Peyer's patch (tissue), 4 donors: ENCODE measurements at regions not wholly inside any gene's neighbourhood (a gene's known extent, or its start where the extent isn't known, plus 50 kb on each side); places are given as distances from the start of the nearest gene placed in this dataset.

Experiments used
- DNase-seq, 3 donors: peaks; one replicate each; pipeline ENCODE4 v3.0.0-alpha.2; 2017 to 2019
- H3K27ac ChIP-seq, 4 donors: fragments of 200-600 bp; sonication (generic); one replicate each; pipeline ENCODE4 v1.5.1; 2016 to 2019
- H3K27me3 ChIP-seq, 2 donors: fragments of 200-600 bp; sonication (generic); one replicate each; pipeline ENCODE4 v1.5.1; 2019
- H3K36me3 ChIP-seq, 3 donors: fragments of 200-600 bp; sonication (generic); one replicate each; pipeline ENCODE4 v1.5.1; 2016 to 2019
- H3K4me1 ChIP-seq, 4 donors: fragments of 200-600 bp; sonication (generic); one replicate each; pipeline ENCODE4 v1.5.1; 2016 to 2019
- H3K4me3 ChIP-seq, 4 donors: fragments of 200-600 bp; sonication (generic); 1 replicate in 3 of 4; 2 replicates in 1 of 4; pipeline ENCODE4 v1.5.1; 2016 to 2019; ENCODE audit warnings: mild to moderate bottlenecking in 1 of 4
- H3K9me3 ChIP-seq, 4 donors: fragments of 200-600 bp; sonication (generic); one replicate each; pipeline ENCODE4 v1.5.1; 2016 to 2019; ENCODE audit warnings: mild to moderate bottlenecking in 1 of 4
- CTCF ChIP-seq, 6 experiments: fragments of 450-650 bp in 4 of 6; fragments of 200-600 bp in 2 of 6; sonication (generic) in 1 of 6; IDR thresholded peaks; one replicate each; pipeline ENCODE4 v1.5.1; 2017 to 2019; ENCODE audit warnings: antibody characterized with exemption in 6 of 6, mild to moderate bottlenecking in 3 of 6, moderate library complexity in 1 of 6
- POLR2A ChIP-seq, 2 donors: fragments of 450-650 bp; IDR thresholded peaks; one replicate each; pipeline ENCODE4 v1.5.1; 2017; ENCODE audit warnings: antibody characterized with exemption in 2 of 2, mild to moderate bottlenecking in 2 of 2, moderate library complexity in 2 of 2

GRCh38 chr1:218673170-218673569 lies 328.0 kb downstream of the TGFB2 start:
- TF ChIP-seq CTCF (IDR thresholded peaks at IDR 0.05), result no peak
- TF ChIP-seq POLR2A (IDR thresholded peaks at IDR 0.05), result no peak

GRCh38 chr1:218674280-218674773 lies 329.2 kb downstream of the TGFB2 start:
- Histone ChIP-seq H3K36me3 (no peaks in the 10 kb centered on the region), H3K4me1 (no peaks in the 10 kb centered on the region), H3K4me3 (no peak overlapping the region), H3K27ac (no peak overlapping the region), H3K27me3 (no peaks in the 10 kb centered on the region), H3K9me3 (no peaks in the 10 kb centered on the region)
- TF ChIP-seq POLR2A (IDR thresholded peaks at IDR 0.05) (no peak), CTCF (IDR thresholded peaks at IDR 0.05) (no peak)
- DNase-seq, result no peak

More at GRCh38 chr1:218673170-218673569, 328.0 kb downstream of the TGFB2 start:
- no peaks in the 10 kb centered on the region for H3K27me3 ChIP-seq
- H3K9me3 ChIP-seq, result no peaks in the 10 kb centered on the region
- no peaks in the 10 kb centered on the region for H3K4me1 ChIP-seq
- no peak overlapping the region for H3K27ac ChIP-seq
- DNase-seq, result no peak
- no peaks in the 10 kb centered on the region for H3K36me3 ChIP-seq
- H3K4me3 ChIP-seq, result no peak overlapping the region

GRCh38 chr1:218677026-218677425 lies 331.9 kb downstream of the TGFB2 start:
- Histone ChIP-seq H3K27ac (no peak overlapping the region), H3K9me3 (no peaks in the 10 kb centered on the region), H3K27me3 (no peaks in the 10 kb centered on the region), H3K4me1 (no peaks in the 10 kb centered on the region), H3K36me3 (no peaks in the 10 kb centered on the region), H3K4me3 (no peak overlapping the region)
- no peak for TF ChIP-seq POLR2A (IDR thresholded peaks at IDR 0.05)
- TF ChIP-seq CTCF (IDR thresholded peaks at IDR 0.05), result no peak
- no peak for DNase-seq

GRCh38 chr1:218679391-218679790 lies 334.3 kb downstream of the TGFB2 start:
- Histone ChIP-seq H3K4me1 (no peaks in the 10 kb centered on the region), H3K9me3 (no peaks in the 10 kb centered on the region), H3K27me3 (no peaks in the 10 kb centered on the region), H3K36me3 (no peaks in the 10 kb centered on the region), H3K4me3 (no peak overlapping the region), H3K27ac (no peak overlapping the region)
- no peak for DNase-seq
- no peak for TF ChIP-seq POLR2A (IDR thresholded peaks at IDR 0.05)
- no peak for TF ChIP-seq CTCF (IDR thresholded peaks at IDR 0.05)

- DNase-seq, result no peak
- Histone ChIP-seq H3K27ac (no peak overlapping the region), H3K9me3 (no peaks in the 10 kb centered on the region), H3K4me1 (no peaks in the 10 kb centered on the region), H3K4me3 (no peak overlapping the region), H3K36me3 (no peaks in the 10 kb centered on the region), H3K27me3 (no peaks in the 10 kb centered on the region)
- TF ChIP-seq CTCF (IDR thresholded peaks at IDR 0.05) (no peak), POLR2A (IDR thresholded peaks at IDR 0.05) (no peak)
Observed at GRCh38 chr1:218679988-218680748, 335.0 kb downstream of the TGFB2 start.
